H1 (cell line): ENCODE measurements at regions not wholly inside any gene's neighbourhood (a gene's known extent, or its start where the extent isn't known, plus 50 kb on each side); places are given as distances from the start of the nearest gene placed in this dataset.

ENCODE experiments used
- TF ChIP-seq, protein P1 (sequence below): fragments of 300-600 bp; sonication (generic); IDR thresholded peaks from 2 replicates; pipeline ENCODE4 v1.7.1; 2012; ENCODE audit warnings: low read length, moderate library complexity, mild to moderate bottlenecking, inconsistent platforms; ENCODE audit not compliant: insufficient replicate concordance
- TF ChIP-seq, protein P2 (sequence below), 3 experiments: IDR thresholded peaks; 1 replicate in 2 of 3; 2 replicates in 1 of 3; pipeline versions ENCODE4 v1.5.1 to v1.6.1; 2011; ENCODE audit warnings: low read length in 3 of 3, mild to moderate bottlenecking in 3 of 3, inconsistent platforms in 2 of 3, low read depth in 1 of 3, moderate library complexity in 1 of 3; ENCODE audit not compliant: insufficient read depth in 1 of 3; ENCODE audit errors: control extremely low read depth in 1 of 3

DNA sequence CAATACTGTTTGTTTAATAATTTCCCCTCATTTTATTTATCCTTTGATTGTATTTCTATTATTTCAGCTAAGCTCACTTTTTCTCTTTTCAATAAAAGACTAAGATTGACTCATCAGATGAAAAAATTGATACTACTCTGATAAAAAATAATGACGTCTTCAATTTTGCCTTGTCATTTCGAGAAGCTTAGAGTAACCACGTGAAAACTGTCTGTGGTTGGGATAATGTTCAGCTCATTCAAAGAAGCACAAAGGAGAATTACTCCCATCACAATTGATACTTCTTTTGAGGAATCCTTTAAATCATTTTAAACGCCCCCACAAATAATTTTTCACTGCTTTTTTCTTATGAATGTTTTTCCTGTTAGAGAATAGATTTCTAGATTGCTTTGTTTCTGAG lies 318.7 kb upstream of the SLITRK1 start (continued):
- TF ChIP-seq, protein P1, sequence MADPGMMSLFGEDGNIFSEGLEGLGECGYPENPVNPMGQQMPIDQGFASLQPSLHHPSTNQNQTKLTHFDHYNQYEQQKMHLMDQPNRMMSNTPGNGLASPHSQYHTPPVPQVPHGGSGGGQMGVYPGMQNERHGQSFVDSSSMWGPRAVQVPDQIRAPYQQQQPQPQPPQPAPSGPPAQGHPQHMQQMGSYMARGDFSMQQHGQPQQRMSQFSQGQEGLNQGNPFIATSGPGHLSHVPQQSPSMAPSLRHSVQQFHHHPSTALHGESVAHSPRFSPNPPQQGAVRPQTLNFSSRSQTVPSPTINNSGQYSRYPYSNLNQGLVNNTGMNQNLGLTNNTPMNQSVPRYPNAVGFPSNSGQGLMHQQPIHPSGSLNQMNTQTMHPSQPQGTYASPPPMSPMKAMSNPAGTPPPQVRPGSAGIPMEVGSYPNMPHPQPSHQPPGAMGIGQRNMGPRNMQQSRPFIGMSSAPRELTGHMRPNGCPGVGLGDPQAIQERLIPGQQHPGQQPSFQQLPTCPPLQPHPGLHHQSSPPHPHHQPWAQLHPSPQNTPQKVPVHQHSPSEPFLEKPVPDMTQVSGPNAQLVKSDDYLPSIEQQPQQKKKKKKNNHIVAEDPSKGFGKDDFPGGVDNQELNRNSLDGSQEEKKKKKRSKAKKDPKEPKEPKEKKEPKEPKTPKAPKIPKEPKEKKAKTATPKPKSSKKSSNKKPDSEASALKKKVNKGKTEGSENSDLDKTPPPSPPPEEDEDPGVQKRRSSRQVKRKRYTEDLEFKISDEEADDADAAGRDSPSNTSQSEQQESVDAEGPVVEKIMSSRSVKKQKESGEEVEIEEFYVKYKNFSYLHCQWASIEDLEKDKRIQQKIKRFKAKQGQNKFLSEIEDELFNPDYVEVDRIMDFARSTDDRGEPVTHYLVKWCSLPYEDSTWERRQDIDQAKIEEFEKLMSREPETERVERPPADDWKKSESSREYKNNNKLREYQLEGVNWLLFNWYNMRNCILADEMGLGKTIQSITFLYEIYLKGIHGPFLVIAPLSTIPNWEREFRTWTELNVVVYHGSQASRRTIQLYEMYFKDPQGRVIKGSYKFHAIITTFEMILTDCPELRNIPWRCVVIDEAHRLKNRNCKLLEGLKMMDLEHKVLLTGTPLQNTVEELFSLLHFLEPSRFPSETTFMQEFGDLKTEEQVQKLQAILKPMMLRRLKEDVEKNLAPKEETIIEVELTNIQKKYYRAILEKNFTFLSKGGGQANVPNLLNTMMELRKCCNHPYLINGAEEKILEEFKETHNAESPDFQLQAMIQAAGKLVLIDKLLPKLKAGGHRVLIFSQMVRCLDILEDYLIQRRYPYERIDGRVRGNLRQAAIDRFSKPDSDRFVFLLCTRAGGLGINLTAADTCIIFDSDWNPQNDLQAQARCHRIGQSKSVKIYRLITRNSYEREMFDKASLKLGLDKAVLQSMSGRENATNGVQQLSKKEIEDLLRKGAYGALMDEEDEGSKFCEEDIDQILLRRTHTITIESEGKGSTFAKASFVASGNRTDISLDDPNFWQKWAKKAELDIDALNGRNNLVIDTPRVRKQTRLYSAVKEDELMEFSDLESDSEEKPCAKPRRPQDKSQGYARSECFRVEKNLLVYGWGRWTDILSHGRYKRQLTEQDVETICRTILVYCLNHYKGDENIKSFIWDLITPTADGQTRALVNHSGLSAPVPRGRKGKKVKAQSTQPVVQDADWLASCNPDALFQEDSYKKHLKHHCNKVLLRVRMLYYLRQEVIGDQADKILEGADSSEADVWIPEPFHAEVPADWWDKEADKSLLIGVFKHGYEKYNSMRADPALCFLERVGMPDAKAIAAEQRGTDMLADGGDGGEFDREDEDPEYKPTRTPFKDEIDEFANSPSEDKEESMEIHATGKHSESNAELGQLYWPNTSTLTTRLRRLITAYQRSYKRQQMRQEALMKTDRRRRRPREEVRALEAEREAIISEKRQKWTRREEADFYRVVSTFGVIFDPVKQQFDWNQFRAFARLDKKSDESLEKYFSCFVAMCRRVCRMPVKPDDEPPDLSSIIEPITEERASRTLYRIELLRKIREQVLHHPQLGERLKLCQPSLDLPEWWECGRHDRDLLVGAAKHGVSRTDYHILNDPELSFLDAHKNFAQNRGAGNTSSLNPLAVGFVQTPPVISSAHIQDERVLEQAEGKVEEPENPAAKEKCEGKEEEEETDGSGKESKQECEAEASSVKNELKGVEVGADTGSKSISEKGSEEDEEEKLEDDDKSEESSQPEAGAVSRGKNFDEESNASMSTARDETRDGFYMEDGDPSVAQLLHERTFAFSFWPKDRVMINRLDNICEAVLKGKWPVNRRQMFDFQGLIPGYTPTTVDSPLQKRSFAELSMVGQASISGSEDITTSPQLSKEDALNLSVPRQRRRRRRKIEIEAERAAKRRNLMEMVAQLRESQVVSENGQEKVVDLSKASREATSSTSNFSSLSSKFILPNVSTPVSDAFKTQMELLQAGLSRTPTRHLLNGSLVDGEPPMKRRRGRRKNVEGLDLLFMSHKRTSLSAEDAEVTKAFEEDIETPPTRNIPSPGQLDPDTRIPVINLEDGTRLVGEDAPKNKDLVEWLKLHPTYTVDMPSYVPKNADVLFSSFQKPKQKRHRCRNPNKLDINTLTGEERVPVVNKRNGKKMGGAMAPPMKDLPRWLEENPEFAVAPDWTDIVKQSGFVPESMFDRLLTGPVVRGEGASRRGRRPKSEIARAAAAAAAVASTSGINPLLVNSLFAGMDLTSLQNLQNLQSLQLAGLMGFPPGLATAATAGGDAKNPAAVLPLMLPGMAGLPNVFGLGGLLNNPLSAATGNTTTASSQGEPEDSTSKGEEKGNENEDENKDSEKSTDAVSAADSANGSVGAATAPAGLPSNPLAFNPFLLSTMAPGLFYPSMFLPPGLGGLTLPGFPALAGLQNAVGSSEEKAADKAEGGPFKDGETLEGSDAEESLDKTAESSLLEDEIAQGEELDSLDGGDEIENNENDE, result no peak
- TF ChIP-seq, protein P2, sequence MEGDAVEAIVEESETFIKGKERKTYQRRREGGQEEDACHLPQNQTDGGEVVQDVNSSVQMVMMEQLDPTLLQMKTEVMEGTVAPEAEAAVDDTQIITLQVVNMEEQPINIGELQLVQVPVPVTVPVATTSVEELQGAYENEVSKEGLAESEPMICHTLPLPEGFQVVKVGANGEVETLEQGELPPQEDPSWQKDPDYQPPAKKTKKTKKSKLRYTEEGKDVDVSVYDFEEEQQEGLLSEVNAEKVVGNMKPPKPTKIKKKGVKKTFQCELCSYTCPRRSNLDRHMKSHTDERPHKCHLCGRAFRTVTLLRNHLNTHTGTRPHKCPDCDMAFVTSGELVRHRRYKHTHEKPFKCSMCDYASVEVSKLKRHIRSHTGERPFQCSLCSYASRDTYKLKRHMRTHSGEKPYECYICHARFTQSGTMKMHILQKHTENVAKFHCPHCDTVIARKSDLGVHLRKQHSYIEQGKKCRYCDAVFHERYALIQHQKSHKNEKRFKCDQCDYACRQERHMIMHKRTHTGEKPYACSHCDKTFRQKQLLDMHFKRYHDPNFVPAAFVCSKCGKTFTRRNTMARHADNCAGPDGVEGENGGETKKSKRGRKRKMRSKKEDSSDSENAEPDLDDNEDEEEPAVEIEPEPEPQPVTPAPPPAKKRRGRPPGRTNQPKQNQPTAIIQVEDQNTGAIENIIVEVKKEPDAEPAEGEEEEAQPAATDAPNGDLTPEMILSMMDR (IDR thresholded peaks at IDR 0.05; ENCODE audit: control extremely low read depth in 1 of 3, insufficient read depth in 1 of 3, low read depth in 1 of 3, low read length in 3 of 3), result no peak
